ENCODE measurements at regions not wholly inside any gene's neighbourhood (a gene's known extent, or its start where the extent isn't known, plus 50 kb on each side); places are given as distances from the start of the nearest gene placed in this dataset.

- TF ChIP-seq CTCF (IDR thresholded peaks at IDR 0.05) (no peak), POLR2A (IDR thresholded peaks at IDR 0.05) (no peak)
Measured at GRCh38 chr1:25021591-25022215, 91.6 kb upstream of the RUNX3 start.
